T-helper 2 cell treated with Interferon-gamma antibody and Interleukin-4, amounts not matched to agents 5 μg/mL and 100 μg/mL, for 36 hours (primary cell): ENCODE measurements at regions not wholly inside any gene's neighbourhood (a gene's known extent, or its start where the extent isn't known, plus 50 kb on each side); places are given as distances from the start of the nearest gene placed in this dataset.
A peak's percentile ranks its signal among the peaks of the same experiment; 100 is the strongest.

ENCODE experiments used
- DNase-seq: peaks from one replicate; pipeline ENCODE4 v3.0.0; 2021; ENCODE audit warnings: low spot score
- H3K27ac Mint-ChIP-seq: one replicate; pipeline ENCODE4 v1.8.0; 2021; ENCODE audit warnings: mild to moderate bottlenecking, mixed read lengths
- H3K27me3 Mint-ChIP-seq: one replicate; pipeline ENCODE4 v1.8.0; 2021; ENCODE audit warnings: low read depth, mixed read lengths
- H3K36me3 Mint-ChIP-seq: one replicate; pipeline ENCODE4 v1.8.0; 2021; ENCODE audit warnings: low read depth, mixed read lengths
- H3K4me1 Mint-ChIP-seq: one replicate; pipeline ENCODE4 v1.8.0; 2021; ENCODE audit warnings: low read depth, mixed read lengths
- H3K4me3 Mint-ChIP-seq: one replicate; pipeline ENCODE4 v1.8.0; 2022; ENCODE audit warnings: mild to moderate bottlenecking, moderate library complexity, mixed read lengths
- H3K9me3 Mint-ChIP-seq: one replicate; pipeline ENCODE4 v1.8.0; 2021; ENCODE audit warnings: mixed read lengths

DNA sequence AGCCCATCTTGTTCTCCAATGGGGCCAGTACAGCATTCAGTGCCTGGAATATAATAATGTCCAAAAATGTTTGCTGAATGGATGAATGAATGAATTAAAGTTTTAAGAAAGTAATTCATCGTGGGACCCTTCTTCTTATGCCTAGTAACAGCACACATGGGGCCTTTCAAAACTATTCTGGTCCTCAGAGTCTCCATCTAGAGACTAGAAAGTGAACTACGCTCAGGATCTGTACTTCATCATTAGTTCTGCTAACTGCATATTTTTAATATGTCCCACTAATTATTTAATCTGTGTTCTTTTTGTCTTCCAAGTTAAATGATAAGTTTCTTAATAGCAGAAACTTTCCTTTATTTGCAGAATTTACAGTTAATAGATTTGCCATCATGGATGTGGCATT is 172.5 kb downstream of the SMAD2 start:
- Mint-ChIP-seq H3K27ac (no peak overlapping the region), H3K9me3 (no peaks in the 10 kb centered on the region), H3K4me1 (peaks cover 4% of the 10 kb centered on the region), H3K36me3 (no peaks in the 10 kb centered on the region), H3K4me3 (no peak overlapping the region), H3K27me3 (peaks cover 20% of the 10 kb centered on the region)
- DNase-seq, result no peak

DNA sequence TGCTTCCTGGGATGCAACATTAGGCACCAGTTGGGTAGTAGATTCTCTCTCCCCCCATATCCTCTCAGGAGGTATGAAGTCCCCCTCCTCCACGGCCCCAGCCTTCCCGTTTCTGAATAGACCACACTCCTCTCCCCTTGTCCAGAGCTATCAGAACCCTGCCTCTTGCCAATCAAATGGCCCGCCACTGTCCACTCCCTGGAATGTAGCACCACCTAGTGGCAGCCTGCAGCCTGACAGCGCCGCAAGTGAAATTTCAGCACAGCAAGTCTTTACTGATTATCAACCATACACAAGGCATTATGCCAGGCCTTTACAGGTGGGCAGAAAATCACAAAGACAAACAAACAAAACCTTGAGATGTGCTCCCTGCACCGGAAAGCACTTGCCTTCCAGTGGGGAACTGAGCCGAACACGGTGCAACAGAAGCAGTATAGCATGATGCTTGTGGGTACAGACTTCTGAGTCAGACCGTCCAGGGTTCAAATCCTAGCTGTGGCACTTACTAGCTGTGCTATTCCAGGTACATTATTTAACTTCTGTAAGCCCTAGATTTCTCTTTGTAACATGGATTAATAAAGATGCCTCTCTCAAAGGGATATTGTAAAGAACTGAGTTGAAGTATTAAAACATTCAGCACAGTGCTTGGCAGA is 174.0 kb downstream of the SMAD2 start:
- Mint-ChIP-seq H3K4me1 (peaks cover 4% of the 10 kb centered on the region), H3K27ac (no peak overlapping the region), H3K27me3 (peaks cover 13% of the 10 kb centered on the region), H3K4me3 (no peak overlapping the region), H3K36me3 (no peaks in the 10 kb centered on the region), H3K9me3 (no peaks in the 10 kb centered on the region)
- peak; percentile 44 for DNase-seq

DNA sequence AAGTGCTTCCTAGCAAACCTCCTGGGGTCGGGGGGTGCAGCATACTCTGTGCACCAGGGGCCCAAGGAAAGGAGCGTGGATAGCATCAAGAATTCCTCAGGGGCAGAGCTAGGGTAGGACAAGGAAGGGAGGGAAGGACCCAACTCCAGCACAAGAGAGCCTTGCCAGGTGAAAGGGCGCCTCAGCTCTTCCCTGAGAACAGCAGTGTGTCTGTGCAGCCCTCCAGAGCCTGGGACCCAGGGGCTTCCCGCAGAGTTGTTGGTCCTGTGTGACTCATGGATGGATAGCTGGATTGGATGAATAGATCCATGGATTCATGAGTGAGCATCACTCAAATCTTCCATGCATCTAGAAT is 175.4 kb downstream of the SMAD2 start:
- Mint-ChIP-seq H3K4me1 (peaks cover 4% of the 10 kb centered on the region), H3K27me3 (peaks cover 7% of the 10 kb centered on the region), H3K36me3 (no peaks in the 10 kb centered on the region), H3K4me3 (no peak overlapping the region), H3K9me3 (no peaks in the 10 kb centered on the region), H3K27ac (no peak overlapping the region)
- DNase-seq, result no peak

DNA sequence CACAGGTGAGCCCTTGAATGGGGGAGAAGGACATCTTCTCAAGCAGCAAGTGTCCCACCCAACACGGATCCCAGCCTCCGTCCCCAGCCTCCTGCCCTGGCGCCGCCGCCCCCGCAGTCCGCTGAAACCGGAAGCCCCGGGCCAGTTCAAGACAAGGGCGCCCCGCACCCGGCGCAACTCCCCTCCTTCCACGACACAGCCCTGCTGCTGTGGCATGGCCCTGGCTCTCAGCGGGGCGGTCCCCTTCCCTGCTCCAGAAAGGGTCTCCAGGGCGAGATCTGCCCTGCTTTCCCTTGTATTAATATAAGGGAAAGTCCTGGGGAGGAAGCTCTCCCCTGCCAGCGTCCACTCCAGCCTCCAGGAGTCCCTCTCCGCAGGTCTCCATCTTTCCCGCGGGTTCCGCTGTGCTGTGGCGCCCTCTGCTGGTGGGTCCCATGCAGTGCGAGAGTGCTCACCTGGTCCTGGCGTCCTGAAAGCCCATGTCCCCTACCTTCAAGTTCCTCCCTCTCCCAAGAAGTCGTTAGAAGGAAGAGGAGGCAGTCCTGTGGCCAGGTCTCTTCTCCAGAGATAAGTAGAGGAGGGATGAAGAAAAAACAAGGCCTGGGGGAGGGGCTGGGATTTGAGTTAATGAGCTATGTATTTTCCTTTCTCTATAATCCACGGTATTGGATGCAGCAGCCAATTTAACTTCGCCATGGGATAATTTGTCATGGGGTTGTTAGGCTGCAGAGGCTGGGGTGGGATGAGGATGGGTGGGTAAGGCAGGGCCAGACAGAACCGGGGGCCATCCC is 176.0 kb downstream of the SMAD2 start:
- no peak overlapping the region for H3K27ac Mint-ChIP-seq
- H3K27me3 Mint-ChIP-seq, result peaks cover 5% of the 10 kb centered on the region
- peak; percentile 48 for DNase-seq
- no peaks in the 10 kb centered on the region for H3K36me3 Mint-ChIP-seq
- peaks cover 4% of the 10 kb centered on the region for H3K4me1 Mint-ChIP-seq
- H3K9me3 Mint-ChIP-seq, result no peaks in the 10 kb centered on the region
- no peak overlapping the region for H3K4me3 Mint-ChIP-seq

DNA sequence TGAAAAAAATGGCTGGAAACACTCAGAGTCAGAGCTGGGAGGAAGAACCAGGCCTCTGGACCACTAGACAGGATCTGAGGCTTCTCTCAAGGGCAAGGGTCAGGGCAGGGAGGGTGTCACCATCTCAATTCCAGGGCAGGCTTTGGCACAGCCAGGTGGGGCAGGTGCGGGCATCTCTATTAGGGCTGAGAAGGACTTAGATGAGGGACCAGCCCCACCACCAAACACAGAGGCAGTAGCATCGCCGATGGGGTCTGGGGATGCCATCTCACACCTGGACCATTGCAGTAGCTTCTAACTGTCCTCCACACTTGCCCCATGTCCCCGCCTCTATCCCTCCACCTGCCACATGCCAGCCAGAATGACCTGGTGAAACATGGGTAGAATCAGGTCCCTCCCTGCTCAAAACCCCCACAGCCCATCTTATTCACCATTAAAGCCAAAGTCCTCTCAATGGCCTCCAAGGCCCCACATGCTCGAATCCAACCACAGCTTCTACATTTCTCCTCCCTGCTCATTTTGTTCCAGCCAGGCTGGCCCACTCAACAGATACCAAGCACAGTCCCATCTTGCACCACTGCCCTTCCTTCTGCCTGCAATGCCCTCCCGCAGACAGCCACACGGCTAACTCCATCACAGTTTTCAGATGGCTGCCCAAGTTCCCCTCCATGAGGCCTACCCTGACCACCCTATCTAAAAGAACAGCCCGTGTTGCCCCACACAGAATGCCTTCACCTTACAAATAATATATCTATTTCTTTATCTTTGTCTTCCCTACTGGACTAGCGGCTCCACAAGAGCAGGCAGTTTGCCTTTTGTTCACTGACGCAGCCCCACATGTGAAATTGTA is 177.4 kb downstream of the SMAD2 start:
- Mint-ChIP-seq H3K9me3 (no peaks in the 10 kb centered on the region), H3K27ac (no peak overlapping the region), H3K36me3 (no peaks in the 10 kb centered on the region), H3K4me1 (peaks cover 7% of the 10 kb centered on the region), H3K27me3 (peaks cover 3% of the 10 kb centered on the region), H3K4me3 (no peak overlapping the region)
- DNase-seq, result no peak

DNA sequence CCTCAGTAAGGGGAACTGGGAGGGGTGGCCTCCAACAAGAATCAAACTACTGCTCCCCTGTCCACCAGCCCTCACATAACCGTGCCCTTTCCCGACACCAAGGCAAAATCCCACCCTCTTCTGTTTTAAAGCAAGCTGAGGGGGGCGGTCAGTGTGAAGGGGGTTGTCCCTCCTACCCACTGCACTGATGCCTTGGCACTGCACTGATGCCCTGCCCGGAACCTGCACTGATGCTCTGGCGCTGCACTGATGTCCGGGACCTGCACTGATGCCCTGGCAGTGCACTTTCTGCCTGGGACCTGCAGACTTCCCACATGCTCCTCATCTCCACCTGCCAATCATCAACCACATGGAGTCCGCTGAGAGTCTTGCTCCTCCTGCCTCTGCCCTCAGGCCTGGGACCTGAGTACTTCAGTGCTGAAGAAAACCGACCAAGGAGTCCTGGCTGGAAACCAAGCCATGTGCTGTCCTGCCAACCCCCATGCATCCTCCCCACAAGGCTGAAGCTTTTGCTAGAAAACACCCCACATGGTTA is 179.5 kb downstream of the SMAD2 start:
- no peak overlapping the region for H3K4me3 Mint-ChIP-seq
- H3K27me3 Mint-ChIP-seq, result peaks cover 6% of the 10 kb centered on the region
- H3K27ac Mint-ChIP-seq, result no peak overlapping the region
- no peaks in the 10 kb centered on the region for H3K9me3 Mint-ChIP-seq
- no peaks in the 10 kb centered on the region for H3K36me3 Mint-ChIP-seq
- H3K4me1 Mint-ChIP-seq, result peaks cover 7% of the 10 kb centered on the region
- DNase-seq, result no peak

DNA sequence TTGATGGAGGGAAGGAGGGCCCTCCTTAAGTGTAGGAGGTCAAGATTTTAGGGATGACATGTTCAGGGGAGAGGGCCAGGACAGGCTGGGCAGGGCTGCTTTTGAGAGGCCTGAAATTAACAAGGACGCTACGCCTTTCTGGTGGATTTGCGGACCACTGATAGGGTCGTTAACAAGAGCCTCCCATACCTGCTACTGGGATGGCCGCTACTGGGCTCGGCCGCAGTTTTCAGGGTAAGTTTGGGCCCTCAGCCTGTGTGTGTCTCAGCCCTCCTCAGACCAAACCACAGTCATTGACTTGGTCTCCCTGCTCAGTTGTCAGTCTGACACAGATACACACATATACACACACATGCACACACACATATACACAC is 180.9 kb downstream of the SMAD2 start:
- no peak for DNase-seq
- no peak overlapping the region for H3K4me3 Mint-ChIP-seq
- H3K36me3 Mint-ChIP-seq, result no peaks in the 10 kb centered on the region
- peaks cover 7% of the 10 kb centered on the region for H3K27me3 Mint-ChIP-seq
- H3K9me3 Mint-ChIP-seq, result no peaks in the 10 kb centered on the region
- peaks cover 6% of the 10 kb centered on the region for H3K4me1 Mint-ChIP-seq
- H3K27ac Mint-ChIP-seq, result no peak overlapping the region

DNA sequence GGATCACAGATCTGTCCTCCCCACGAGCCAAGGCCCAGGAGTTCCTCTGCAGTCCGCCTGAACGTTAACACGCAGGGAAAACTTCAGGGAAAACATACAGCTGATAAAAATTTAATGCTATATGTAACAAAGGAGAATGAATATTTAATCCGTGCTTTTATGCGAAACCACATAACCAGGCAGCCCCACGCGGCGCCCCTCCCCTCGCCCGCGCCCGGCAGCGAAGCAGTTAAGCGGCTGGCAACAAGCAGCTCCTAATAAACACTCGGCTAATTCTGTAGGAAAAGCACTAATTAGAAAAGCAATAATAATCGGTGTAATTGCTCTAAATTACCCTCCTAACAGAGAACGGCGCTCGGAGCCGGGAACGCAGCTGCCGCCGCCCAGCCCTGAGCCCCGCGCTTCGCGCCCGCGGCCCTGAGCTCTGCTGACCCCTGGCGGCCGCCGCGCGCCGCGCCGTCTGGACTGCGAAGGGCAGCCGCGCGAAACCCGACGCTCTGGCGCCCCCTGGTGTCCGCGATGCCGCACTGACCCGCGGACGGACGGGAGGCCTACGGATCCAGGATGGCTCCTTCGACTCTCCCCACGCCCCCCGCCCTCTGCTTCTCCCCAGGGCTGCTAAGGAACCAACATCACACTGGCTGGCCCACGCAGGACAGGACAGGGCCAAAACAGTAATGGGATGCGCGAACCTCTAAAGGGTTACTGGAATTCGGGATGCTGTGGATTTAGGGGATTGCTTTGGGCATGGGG is 181.4 kb downstream of the SMAD2 start:
- Mint-ChIP-seq H3K27ac (no peak overlapping the region), H3K36me3 (no peaks in the 10 kb centered on the region), H3K27me3 (peaks cover 7% of the 10 kb centered on the region), H3K9me3 (no peaks in the 10 kb centered on the region), H3K4me1 (peaks cover 3% of the 10 kb centered on the region), H3K4me3 (peak overlapping the region; percentile 35)
- DNase-seq, result peak; percentile 78

DNA sequence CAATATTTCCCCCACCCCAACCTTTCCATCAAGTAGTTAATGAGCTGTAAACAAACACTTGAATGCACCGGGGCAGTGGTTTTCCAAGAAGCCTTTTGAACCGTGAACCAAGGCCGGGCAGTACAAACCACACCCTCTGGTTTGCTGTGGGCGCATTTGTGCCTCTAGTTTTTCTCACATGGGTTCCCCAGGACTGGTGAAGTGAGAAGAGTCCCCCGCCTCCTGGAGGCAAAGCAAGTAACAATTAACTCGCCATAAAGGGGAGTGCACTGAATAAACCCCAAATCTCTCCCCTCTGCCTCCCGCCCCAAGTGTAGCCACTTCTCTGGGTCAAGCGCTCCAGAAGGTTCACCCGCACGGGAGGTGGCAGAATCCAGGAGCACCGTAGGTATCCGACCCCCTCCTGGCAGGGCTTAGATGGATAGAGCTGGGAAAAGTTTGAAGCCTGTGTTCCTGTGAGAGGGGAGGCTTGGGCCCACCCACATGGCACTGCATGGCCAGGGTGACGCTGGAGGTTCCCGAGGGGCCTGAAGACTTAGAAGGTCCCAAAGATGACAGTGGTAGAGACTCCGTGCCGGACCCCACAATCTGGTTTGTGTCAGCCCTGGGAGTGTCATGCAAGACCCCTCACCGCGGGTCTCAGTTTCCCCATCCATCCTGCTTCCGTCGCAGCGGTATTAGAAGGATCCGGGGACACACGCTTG is 182.2 kb downstream of the SMAD2 start:
- Mint-ChIP-seq H3K9me3 (no peaks in the 10 kb centered on the region), H3K27me3 (peaks cover 10% of the 10 kb centered on the region), H3K27ac (no peak overlapping the region), H3K4me3 (no peak overlapping the region), H3K36me3 (no peaks in the 10 kb centered on the region), H3K4me1 (peaks cover 3% of the 10 kb centered on the region)
- no peak for DNase-seq

DNA sequence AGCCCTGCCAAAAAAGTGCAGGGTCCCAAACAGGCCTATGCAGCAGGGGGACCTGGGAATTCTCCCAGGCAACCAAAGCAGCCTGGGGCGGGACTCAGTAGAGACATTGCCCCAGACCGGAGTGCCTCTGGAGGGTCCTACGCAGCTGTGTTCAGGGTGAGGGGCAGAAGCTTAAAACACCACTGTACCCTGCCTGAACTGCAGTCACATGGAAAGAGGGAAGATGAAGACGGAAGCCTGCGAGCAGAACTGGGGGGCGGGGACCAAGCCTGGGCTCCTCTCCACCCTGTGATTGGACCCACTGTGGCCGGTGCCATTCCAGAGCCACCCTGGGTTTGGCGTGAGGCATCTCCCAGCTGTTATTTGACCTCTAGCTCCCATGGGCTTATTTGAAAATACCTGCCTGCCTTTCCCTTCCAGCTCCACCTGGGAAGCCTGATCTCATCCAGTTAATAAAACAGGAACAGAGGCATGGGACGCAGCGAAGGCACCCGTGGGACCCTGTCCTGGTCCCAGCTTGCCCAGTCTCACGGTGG is 183.1 kb downstream of the SMAD2 start:
- peaks cover 3% of the 10 kb centered on the region for H3K4me1 Mint-ChIP-seq
- no peak overlapping the region for H3K27ac Mint-ChIP-seq
- H3K4me3 Mint-ChIP-seq, result no peak overlapping the region
- no peaks in the 10 kb centered on the region for H3K36me3 Mint-ChIP-seq
- no peaks in the 10 kb centered on the region for H3K9me3 Mint-ChIP-seq
- no peak for DNase-seq
- peaks cover 16% of the 10 kb centered on the region for H3K27me3 Mint-ChIP-seq

DNA sequence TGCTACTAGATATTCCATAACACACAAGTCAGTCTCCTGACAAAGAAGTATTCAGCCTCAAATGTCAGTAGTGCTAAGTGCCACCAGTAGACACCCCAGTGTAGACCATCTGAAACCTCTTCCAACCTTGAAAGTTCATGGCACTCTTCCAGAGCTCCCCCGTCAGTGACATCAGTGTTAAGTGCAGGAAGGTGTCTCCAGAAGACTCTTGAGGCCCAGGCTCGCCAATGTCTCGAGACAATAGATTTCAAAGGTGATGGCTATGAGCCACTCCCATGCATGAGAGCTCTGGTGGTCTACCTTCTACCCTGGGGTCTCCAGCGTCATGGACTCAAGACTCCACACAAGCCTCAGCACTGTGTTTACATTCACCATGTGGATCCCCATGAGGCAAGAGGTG is 183.8 kb downstream of the SMAD2 start:
- Mint-ChIP-seq H3K36me3 (no peaks in the 10 kb centered on the region), H3K4me3 (no peak overlapping the region), H3K9me3 (no peaks in the 10 kb centered on the region), H3K27me3 (peaks cover 22% of the 10 kb centered on the region), H3K4me1 (peaks cover 3% of the 10 kb centered on the region), H3K27ac (no peak overlapping the region)
- no peak for DNase-seq

DNA sequence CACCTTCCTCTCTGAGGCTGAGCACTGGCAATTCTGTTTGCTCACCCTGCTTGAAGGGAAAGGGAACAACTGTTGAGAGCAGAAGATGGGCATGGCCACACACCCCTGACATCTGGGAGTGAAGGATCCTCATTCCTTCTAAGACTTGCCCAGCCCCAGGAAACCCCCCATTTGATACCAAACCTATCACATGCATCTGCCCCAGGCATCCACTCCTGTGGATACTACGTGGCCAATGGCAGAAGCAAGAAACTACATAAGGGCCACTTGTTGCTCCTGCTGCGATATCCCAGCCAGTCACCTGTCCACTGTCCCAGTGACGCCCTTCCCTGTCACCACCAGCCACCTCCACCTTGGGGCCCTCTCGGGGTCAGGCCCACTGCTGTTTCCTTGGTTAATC is 185.2 kb downstream of the SMAD2 start:
- no peak for DNase-seq
- no peak overlapping the region for H3K27ac Mint-ChIP-seq
- peaks cover 3% of the 10 kb centered on the region for H3K4me1 Mint-ChIP-seq
- no peak overlapping the region for H3K4me3 Mint-ChIP-seq
- peaks cover 28% of the 10 kb centered on the region for H3K27me3 Mint-ChIP-seq
- H3K9me3 Mint-ChIP-seq, result no peaks in the 10 kb centered on the region
- no peaks in the 10 kb centered on the region for H3K36me3 Mint-ChIP-seq

DNA sequence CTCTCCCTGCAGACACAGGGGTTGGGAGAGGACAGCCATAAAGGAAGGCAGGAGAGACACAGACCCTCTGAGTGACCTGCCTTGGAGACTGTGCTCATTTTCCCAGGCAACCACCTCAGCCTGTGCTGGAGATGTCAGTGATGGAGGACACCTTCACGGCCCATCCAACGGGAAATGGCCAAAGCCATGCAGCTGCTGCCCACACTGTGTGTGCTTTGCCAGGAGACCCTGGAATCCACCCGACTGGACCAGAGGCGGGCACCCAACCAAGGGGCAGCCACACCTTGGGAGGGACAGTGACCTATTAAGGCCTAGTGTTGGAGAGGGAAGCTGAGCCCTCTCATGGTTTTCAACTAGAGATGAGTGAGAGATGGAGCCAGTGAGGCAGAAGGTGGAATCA is 192.5 kb downstream of the SMAD2 start:
- Mint-ChIP-seq H3K4me3 (no peak overlapping the region), H3K9me3 (no peaks in the 10 kb centered on the region), H3K36me3 (no peaks in the 10 kb centered on the region), H3K27me3 (peaks cover 25% of the 10 kb centered on the region), H3K4me1 (no peaks in the 10 kb centered on the region), H3K27ac (no peak overlapping the region)
- DNase-seq, result no peak
